ENCODE measurements at regions not wholly inside any gene's neighbourhood (a gene's known extent, or its start where the extent isn't known, plus 50 kb on each side); places are given as distances from the start of the nearest gene placed in this dataset.
A peak's percentile ranks its signal among the peaks of the same experiment; 100 is the strongest.

DNA sequence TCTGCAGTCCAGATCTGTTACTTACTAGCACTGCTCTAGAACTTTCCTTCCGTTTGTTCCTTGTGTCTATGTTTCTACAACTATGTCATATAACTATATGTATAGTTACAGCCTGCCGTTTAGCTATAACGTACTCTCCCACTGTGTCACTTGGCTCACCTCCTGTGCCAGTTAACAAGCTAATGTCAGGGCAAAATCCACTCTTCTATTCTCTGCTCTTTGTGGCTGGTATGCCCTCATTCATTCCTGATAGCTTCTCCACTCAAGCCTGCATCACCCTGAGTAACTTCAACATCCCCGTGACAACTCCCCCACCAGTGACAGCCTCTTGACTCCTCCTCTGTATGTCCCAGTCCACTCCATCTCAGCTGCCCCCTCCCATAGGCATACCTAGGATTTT lies 229.2 kb downstream of the TJP1 start:
- Histone ChIP-seq H3K27ac (peak overlapping the region in 1 of 11 experiments; percentile 26; a peak in 1 of 22 replicates), H3K4me3 (no peak overlapping the region), H3K27me3 (no peaks in the 10 kb centered on the region), H4K20me1 (no peaks in the 10 kb centered on the region), H3K36me3 (no peaks in the 10 kb centered on the region), H3K4me1 (peaks cover 0 to 47% (median 42%) of the 10 kb centered on the region in 10 experiments; a peak in 16 of 20 replicates), H3K4me2 (no peak overlapping the region), H3K9me3 (replicated peaks in 1 of 11) (no peaks in the 10 kb centered on the region), H3K9ac (no peak overlapping the region)
- no peak for TF ChIP-seq Cebpa-rat (IDR thresholded peaks at IDR 0.05)

DNA sequence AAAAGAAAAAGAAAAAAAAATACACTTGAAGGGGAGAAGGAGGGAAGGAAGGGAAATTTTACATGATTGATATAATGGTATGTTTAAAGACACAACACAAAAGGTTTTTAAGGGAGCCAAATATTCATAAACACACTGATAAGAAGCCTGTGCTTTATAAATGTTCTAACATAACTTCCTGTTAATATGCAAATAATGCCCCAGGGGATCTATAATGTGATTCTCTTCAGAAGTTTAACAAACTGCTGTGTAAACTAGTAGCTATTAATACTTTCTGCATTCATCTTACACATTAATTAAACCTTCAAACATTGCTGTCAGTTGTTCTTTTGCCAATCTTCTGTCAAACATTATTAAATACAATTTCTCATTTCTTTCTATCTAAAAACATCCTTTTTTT lies 231.6 kb downstream of the TJP1 start:
- Histone ChIP-seq H4K20me1 (no peaks in the 10 kb centered on the region), H3K9ac (no peak overlapping the region), H3K4me3 (no peak overlapping the region), H3K4me2 (peak overlapping the region in 9 of 11 experiments; percentile 18 to 68 (median 47); a peak in 14 of 22 replicates), H3K27me3 (no peaks in the 10 kb centered on the region), H3K36me3 (no peaks in the 10 kb centered on the region), H3K4me1 (peaks cover 0 to 60% (median 50%) of the 10 kb centered on the region in 10 experiments; a peak in 16 of 20 replicates), H3K9me3 (replicated peaks in 1 of 11) (peaks cover 0 to under 1% (median 0%) of the 10 kb centered on the region in 11 experiments; a peak in 4 of 22 replicates), H3K27ac (no peak overlapping the region)
- TF ChIP-seq Cebpa-rat (IDR thresholded peaks at IDR 0.05): no peak

DNA sequence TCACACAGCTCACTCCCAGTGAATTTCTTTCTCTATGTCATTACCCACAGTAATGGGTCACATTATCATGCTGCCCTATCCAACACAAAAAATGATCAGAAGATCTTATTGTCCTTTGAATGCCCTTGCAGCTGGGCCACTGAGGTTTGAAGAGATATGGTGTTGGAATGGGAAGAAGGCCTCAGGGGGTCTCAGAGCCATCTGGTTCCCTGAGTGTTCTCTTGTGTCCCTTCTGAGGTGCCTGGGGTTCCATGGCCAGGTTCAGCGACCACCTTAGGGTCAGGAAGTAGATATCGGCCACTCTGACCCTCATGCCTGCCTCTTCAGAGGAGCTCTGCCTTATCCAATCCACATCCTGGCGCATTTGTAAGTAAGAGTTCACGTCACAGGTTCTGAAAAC lies 232.3 kb downstream of the TJP1 start:
- peak overlapping the region in 9 of 11 experiments; percentile 7 to 68 (median 47); a peak in 14 of 22 replicates for H3K4me2 ChIP-seq
- no peaks in the 10 kb centered on the region for H3K36me3 ChIP-seq
- TF ChIP-seq Cebpa-rat (IDR thresholded peaks at IDR 0.05): no peak
- no peak overlapping the region for H3K9ac ChIP-seq
- H3K9me3 ChIP-seq (replicated peaks in 1 of 11): peaks cover 0 to 7% (median 3%) of the 10 kb centered on the region in 11 experiments; a peak in 7 of 22 replicates
- H4K20me1 ChIP-seq: no peaks in the 10 kb centered on the region
- peaks cover 0 to 60% (median 50%) of the 10 kb centered on the region in 10 experiments; a peak in 16 of 20 replicates for H3K4me1 ChIP-seq
- H3K27me3 ChIP-seq: no peaks in the 10 kb centered on the region
- no peak overlapping the region for H3K4me3 ChIP-seq
- no peak overlapping the region; a peak in 1 of 22 replicates for H3K27ac ChIP-seq

DNA sequence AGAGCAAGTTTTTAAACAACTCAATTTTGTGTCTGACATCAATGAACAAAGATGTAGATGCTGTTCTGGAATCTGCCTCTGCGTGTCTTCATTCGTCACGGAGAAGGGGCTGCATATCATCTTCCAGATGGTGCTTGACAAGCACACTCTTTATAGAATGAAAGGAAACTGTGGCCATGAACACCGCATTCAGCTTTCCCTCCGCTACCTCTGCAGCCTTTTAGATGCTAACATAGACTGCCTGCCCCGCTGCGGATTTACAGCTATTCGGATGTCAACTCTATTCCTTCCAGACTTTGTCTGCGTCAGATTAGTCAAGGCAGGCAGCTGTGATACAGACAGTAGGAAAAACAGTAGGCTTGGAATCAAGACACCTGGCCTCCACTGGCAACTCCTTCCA lies 232.9 kb downstream of the TJP1 start:
- Histone ChIP-seq H3K36me3 (no peaks in the 10 kb centered on the region), H3K4me1 (peaks cover 0 to 60% (median 50%) of the 10 kb centered on the region in 10 experiments; a peak in 16 of 20 replicates), H3K9ac (no peak overlapping the region), H3K4me2 (peak overlapping the region in 9 of 11 experiments; percentile 7 to 68 (median 47); a peak in 16 of 22 replicates), H3K4me3 (no peak overlapping the region), H3K27ac (no peak overlapping the region), H3K9me3 (replicated peaks in 1 of 11) (peaks cover 0 to 8% (median 5%) of the 10 kb centered on the region in 11 experiments; a peak in 12 of 22 replicates), H4K20me1 (no peaks in the 10 kb centered on the region), H3K27me3 (no peaks in the 10 kb centered on the region)
- TF ChIP-seq Cebpa-rat (IDR thresholded peaks at IDR 0.05): no peak

DNA sequence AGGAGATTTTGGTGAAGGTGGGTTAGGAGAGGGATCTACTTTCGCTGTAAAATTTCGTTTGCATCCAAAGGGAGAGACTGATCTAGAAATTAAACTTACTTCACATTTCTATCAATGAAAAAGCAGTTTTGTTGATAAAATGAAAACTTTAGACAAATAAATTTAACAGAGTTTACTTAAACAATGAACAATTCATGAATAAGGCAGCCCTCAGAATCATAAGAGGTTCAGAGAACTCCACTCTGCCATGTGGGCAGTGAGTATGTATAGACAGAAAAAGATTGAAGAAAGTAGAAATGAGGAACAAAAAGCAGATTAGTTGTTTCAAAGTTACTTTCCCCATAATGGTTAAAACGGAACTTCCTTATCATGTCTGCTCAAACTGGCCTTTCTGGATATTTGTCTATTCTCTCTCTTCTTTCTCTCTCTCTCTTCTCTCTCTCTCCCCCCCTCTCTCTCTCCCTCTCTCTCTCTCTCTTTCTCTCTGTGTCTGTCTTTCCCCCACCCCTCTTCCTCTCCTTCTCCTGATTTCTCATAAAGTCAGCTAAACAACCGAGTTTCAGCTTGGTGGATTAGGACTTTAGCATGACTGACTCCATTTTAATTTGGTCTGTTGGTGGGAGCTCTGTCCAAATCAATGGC lies 248.9 kb downstream of the TJP1 start:
- H3K27me3 ChIP-seq: no peaks in the 10 kb centered on the region
- no peak for TF ChIP-seq Cebpa-rat (IDR thresholded peaks at IDR 0.05)
- H3K4me2 ChIP-seq: no peak overlapping the region
- H3K9me3 ChIP-seq (replicated peaks in 1 of 11): peaks cover 15 to 35% (median 20%) of the 10 kb centered on the region in 11 experiments
- H3K9ac ChIP-seq: no peak overlapping the region
- no peak overlapping the region for H3K4me3 ChIP-seq
- no peak overlapping the region for H3K27ac ChIP-seq
- no peaks in the 10 kb centered on the region for H3K36me3 ChIP-seq
- peaks cover 0 to 31% (median 22%) of the 10 kb centered on the region in 10 experiments; a peak in 15 of 20 replicates for H3K4me1 ChIP-seq
- H4K20me1 ChIP-seq: no peaks in the 10 kb centered on the region

DNA sequence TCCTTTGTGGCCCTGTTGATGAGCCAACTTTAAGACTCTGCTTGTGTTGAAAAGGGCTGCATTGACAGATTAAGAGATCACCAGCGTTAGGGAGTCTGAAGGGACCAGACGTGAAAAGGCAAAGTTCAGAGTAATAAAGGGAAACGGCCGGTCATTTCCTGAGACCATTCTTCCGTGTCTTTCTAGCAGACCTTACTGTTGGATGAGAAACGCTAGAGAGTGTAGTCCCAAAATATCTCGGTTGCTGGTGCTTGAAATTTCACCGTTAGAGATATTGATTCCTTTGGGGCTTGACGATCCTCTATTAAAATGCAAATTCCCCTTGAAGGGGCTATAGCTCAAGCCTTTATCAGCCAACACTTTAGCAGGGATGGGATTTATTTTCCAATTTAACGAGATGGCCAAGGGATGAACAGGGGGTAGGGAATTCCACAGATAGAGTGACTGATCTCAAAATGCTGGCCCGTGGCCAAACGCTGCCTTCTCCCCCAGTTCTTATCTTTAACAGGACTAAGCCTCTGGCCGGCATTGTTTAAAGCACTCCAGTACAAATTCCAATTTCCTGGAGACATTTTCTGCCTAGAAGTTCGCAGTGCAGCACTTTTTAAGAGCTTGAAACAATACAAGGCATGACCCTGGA lies 250.4 kb downstream of the TJP1 start:
- TF ChIP-seq Cebpa-rat (IDR thresholded peaks at IDR 0.05): no peak
- Histone ChIP-seq H3K27ac (no peak overlapping the region), H4K20me1 (no peaks in the 10 kb centered on the region), H3K36me3 (no peaks in the 10 kb centered on the region), H3K4me2 (peak overlapping the region in 10 of 11 experiments; percentile 17 to 77 (median 57); a peak in 18 of 22 replicates), H3K9ac (0 out of 22 replicates have a peak overlapping the region, but pooled peaks of 1 of the 11 experiments have one; percentile 5), H3K4me3 (peak overlapping the region in 1 of 10 experiments; percentile 26; a peak in 5 of 20 replicates), H3K4me1 (peaks cover 0 to 45% (median 25%) of the 10 kb centered on the region in 10 experiments; a peak in 15 of 20 replicates), H3K9me3 (replicated peaks in 1 of 11) (peaks cover 15 to 35% (median 20%) of the 10 kb centered on the region in 11 experiments), H3K27me3 (no peaks in the 10 kb centered on the region)

DNA sequence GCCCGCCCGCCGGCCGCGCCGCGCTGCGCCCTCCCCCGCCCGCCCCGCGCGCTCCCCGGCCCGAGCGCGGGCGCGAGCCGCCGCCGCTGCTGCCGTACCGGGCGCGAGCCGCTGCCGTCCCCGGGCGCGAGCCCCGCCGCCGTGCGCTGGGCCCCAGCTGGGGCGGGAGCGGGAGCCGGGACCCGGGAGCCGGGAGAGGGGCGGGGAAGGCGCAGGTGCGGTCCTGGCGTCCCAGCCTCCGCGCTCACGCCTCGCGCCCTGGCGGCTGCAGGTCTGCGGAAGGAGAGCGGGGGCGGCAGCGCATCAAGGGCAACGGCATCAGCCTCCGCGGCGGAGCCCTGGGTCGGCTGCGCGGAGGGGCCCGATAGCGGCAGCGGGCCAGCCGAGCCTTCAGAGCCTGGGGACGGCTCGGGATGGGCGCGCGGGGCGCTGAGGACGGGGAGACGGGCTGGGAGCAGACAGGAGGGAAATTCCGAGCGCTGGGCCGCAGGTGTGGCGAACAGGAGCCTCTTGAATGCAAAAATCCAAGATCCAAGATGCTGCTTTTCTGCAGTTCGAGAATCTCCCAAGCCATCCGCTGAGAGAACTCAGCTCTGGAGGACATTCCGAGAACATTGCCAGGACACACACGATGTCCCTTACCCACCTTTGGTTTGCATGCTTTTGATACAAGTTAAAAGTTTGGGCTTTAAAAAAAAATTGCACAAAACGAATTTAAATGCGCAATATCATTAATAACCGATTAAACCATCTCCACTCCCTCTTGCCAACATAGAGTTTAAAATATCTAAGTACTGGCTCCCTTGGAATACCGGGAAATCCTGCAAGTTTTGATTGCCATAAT lies 251.1 kb downstream of the TJP1 start:
- no peak overlapping the region for H3K9ac ChIP-seq
- peak overlapping the region in 1 of 10 experiments; percentile 26; a peak in 3 of 20 replicates for H3K4me3 ChIP-seq
- TF ChIP-seq Cebpa-rat (IDR thresholded peaks at IDR 0.05): no peak
- peaks cover 15 to 35% (median 20%) of the 10 kb centered on the region in 11 experiments for H3K9me3 ChIP-seq (replicated peaks in 1 of 11)
- H3K27ac ChIP-seq: no peak overlapping the region
- no peaks in the 10 kb centered on the region for H3K27me3 ChIP-seq
- H3K4me2 ChIP-seq: peak overlapping the region in 10 of 11 experiments; percentile 17 to 77 (median 57); a peak in 17 of 22 replicates
- H4K20me1 ChIP-seq: no peaks in the 10 kb centered on the region
- H3K4me1 ChIP-seq: peaks cover 0 to 47% (median 25%) of the 10 kb centered on the region in 10 experiments; a peak in 15 of 20 replicates
- H3K36me3 ChIP-seq: no peaks in the 10 kb centered on the region

DNA sequence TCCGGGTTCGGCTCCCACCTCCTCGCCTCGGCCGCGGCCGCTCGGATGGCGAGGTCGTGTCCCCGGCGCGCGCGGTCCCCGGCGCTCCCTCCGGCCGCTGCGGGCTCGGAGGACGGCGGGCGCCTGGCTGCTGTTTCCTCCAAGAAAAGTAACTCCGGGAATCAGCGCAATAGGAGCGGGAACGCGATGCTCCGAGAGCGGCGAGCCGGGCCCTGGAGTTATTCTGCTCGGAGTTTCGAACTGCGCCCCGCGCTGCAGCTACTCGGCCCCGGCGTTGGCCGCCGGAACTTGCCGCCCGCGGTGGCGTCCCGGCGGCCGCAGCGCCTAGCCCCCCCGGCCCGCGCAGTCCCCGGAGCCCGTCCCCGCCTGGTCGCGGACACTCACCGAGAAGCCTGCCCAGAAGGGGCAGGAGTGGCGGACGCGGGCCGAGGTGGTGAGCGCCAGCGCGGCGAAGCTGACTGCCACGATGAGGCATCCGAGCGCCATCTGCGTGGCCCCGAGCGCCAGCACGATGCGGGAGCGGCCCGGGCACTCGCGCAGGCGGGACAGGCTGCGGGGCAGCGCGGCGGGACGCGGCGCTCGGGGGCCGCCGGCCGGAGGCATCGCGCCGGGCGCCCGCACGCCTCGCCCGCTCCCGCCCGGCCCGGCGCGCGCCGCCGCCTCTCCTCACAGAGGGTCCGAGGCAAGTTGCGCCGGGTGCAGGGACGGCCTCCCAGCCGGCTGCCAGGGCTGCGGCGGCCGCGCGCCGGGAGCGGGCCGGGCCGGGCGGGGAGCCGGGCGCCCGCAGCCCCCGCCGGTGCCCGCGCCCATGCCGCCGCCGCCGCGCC lies 251.9 kb downstream of the TJP1 start:
- H3K27me3 ChIP-seq: no peaks in the 10 kb centered on the region
- H3K4me3 ChIP-seq: no peak overlapping the region
- no peaks in the 10 kb centered on the region for H4K20me1 ChIP-seq
- no peak overlapping the region for H3K4me2 ChIP-seq
- H3K9ac ChIP-seq: no peak overlapping the region
- no peaks in the 10 kb centered on the region for H3K36me3 ChIP-seq
- TF ChIP-seq Cebpa-rat (IDR thresholded peaks at IDR 0.05): no peak
- peaks cover 0 to 47% (median 25%) of the 10 kb centered on the region in 10 experiments; a peak in 15 of 20 replicates for H3K4me1 ChIP-seq
- H3K27ac ChIP-seq: no peak overlapping the region
- H3K9me3 ChIP-seq (replicated peaks in 1 of 11): peaks cover 15 to 35% (median 20%) of the 10 kb centered on the region in 11 experiments
